ENCODE measurements at regions not wholly inside any gene's neighbourhood (a gene's known extent, or its start where the extent isn't known, plus 50 kb on each side); places are given as distances from the start of the nearest gene placed in this dataset.

DNA sequence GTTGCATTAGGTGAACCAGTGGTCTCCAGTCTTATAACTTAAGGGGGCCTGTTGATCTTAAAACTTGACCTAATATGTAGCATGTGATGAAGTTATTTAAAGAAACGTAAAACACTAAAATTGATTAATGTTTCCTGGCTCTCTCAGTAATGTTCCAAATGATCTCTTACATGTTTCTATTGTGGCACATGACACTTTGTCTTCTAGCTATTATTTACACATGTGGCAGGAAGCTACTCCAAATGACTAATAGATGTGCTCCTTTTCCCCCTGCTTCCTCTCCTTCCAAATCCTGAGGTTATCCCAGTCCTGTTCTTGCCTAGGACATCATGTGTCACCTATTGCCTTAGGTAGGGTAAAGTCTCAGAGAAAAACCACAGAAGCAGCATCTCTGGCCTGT is 89.4 kb downstream of the FAS start:
- dilution Hi-C loops (cut with MboI; ENCODE audit: extremely low pct_ligation_motif_present, low sequenced_read_pairs) (no loop called here), intact Hi-C loops (cut with micrococcal nuclease) (loop anchor here (2.0 kb wide), 2 partner anchors 35 to 65 kb away; no protein-coding TSS in a partner anchor)
- H2AFZ ChIP-seq (ENCODE audit: low read depth, low read length), result no peak overlapping the region
- H3K36me3 ChIP-seq (ENCODE audit: control insufficient read depth in 2 of 2, extremely low read depth in 1 of 2, insufficient read depth in 2 of 2, low read length in 2 of 2), result no peaks in the 10 kb centered on the region
- H3K9ac ChIP-seq (replicated peaks; ENCODE audit: extremely low read depth, insufficient read depth, low read length), result no peak overlapping the region
- ChIA-PET POLR2A (no interaction called here), CTCF (interaction anchor here (1.0 kb wide), 1 partner anchor 36 kb away, joined by 3 read pairs; no protein-coding TSS in a partner anchor)
- H3K79me2 ChIP-seq (ENCODE audit: control insufficient read depth, insufficient read depth, low read length), result no peaks in the 10 kb centered on the region
- H3K4me2 ChIP-seq (ENCODE audit: insufficient read depth, low read length), result peak overlapping the region; percentile 35
- H3K4me1 ChIP-seq (ENCODE audit: control insufficient read depth, extremely low read depth, insufficient read depth, low read length), result peaks cover 33% of the 10 kb centered on the region
- TF ChIP-seq POLR2AphosphoS5 (IDR thresholded peaks at IDR 0.05; ENCODE audit: insufficient read depth, low read depth, low read length) (no peak), GATA2 (IDR thresholded peaks at IDR 0.05; ENCODE audit: insufficient read depth, insufficient read length, low read depth, low read length) (no peak), EZH2 (IDR thresholded peaks at IDR 0.05; ENCODE audit: borderline replicate concordance, low read depth, low read length, severe bottlenecking) (no peak), POLR2A (IDR thresholded peaks at IDR 0.05; ENCODE audit: low read depth, low read length) (no peak), FOS (IDR thresholded peaks at IDR 0.05; ENCODE audit: borderline replicate concordance, insufficient read depth, low read length) (peak; percentile 37), JUN (IDR thresholded peaks at IDR 0.05; ENCODE audit: borderline replicate concordance, insufficient read depth, insufficient read length, low read depth) (peak; percentile 38), MYC (IDR thresholded peaks at IDR 0.05; ENCODE audit: low read depth, low read length) (no peak)
- TF ChIP-seq, protein P1, sequence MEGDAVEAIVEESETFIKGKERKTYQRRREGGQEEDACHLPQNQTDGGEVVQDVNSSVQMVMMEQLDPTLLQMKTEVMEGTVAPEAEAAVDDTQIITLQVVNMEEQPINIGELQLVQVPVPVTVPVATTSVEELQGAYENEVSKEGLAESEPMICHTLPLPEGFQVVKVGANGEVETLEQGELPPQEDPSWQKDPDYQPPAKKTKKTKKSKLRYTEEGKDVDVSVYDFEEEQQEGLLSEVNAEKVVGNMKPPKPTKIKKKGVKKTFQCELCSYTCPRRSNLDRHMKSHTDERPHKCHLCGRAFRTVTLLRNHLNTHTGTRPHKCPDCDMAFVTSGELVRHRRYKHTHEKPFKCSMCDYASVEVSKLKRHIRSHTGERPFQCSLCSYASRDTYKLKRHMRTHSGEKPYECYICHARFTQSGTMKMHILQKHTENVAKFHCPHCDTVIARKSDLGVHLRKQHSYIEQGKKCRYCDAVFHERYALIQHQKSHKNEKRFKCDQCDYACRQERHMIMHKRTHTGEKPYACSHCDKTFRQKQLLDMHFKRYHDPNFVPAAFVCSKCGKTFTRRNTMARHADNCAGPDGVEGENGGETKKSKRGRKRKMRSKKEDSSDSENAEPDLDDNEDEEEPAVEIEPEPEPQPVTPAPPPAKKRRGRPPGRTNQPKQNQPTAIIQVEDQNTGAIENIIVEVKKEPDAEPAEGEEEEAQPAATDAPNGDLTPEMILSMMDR (IDR thresholded peaks at IDR 0.05; ENCODE audit: extremely low read depth in 1 of 2, insufficient read depth in 1 of 2, low read depth in 1 of 2, low read length in 2 of 2), result no peak
- TF ChIP-seq, protein P2, sequence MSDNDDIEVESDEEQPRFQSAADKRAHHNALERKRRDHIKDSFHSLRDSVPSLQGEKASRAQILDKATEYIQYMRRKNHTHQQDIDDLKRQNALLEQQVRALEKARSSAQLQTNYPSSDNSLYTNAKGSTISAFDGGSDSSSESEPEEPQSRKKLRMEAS (IDR thresholded peaks at IDR 0.05; ENCODE audit: insufficient read depth, insufficient read length), result no peak
- H3K9me3 ChIP-seq (replicated peaks; ENCODE audit: control insufficient read depth, insufficient read depth, low read length), result no peaks in the 10 kb centered on the region
- no peak overlapping the region for H3K27ac ChIP-seq (ENCODE audit: insufficient read depth, low read depth, low read length)
- no peaks in the 10 kb centered on the region for H3K9me1 ChIP-seq (replicated peaks; ENCODE audit: control insufficient read depth, extremely low read depth, insufficient read depth, low read length)
- BruUV-seq (replicated peaks), result no TSS peak
- no peaks in the 10 kb centered on the region for H4K20me1 ChIP-seq (replicated peaks; ENCODE audit: control insufficient read depth, extremely low read depth, insufficient read depth, low read length)
- FAIRE-seq (peak; percentile 78), DNase-seq (ENCODE audit: low read depth, low spot score) (peak; percentile 64)
- no peaks in the 10 kb centered on the region for H3K27me3 ChIP-seq (ENCODE audit: control insufficient read depth in 2 of 2, insufficient read depth in 2 of 2, low read length in 2 of 2)
- H3K4me3 ChIP-seq (replicated peaks in 1 of 3; ENCODE audit: insufficient read depth in 1 of 3, low read depth in 1 of 3, low read length in 3 of 3), result no peak overlapping the region
